ENCODE measurements at regions not wholly inside any gene's neighbourhood (a gene's known extent, or its start where the extent isn't known, plus 50 kb on each side); places are given as distances from the start of the nearest gene placed in this dataset.

DNA sequence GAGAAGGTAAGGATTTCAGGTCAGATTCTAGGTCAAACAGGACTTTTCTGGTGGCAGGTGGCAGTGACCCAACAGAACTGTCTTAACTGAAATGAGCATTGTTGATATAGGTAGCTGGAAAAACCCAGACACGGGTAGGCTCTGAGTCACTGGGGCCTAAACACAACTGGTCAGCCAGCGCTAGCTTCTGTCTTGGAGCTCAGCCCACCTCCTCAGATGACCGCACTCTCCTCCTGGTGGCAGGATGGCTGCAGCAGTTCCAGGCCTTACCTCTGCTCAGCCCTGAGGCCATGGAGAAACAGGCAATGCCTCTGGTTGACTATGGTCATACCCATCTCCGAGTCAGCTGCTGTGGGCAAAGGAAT is 61.1 kb upstream of the GATA2 start:
- no peaks in the 10 kb centered on the region for H3K79me2 ChIP-seq (ENCODE audit: control insufficient read depth, insufficient read depth, low read length)
- H3K4me2 ChIP-seq (replicated peaks; ENCODE audit: low read depth, low read length, poor library complexity, severe bottlenecking): no peak overlapping the region
- Mint-ChIP-seq H3K9me3 (ENCODE audit: insufficient read depth) (no peaks in the 10 kb centered on the region), H3K27me3 (peaks cover 49% of the 10 kb centered on the region), H3K4me1 (peaks cover 6% of the 10 kb centered on the region), H3K4me3 (no peak overlapping the region), H3K27ac (no peak overlapping the region)
- no peak for ATAC-seq (ENCODE audit: low read depth)
- WGBS (ENCODE audit: insufficient coverage): 86% methylated on average over 4 of the region's 4 CpGs
- TF ChIP-seq, protein P1, sequence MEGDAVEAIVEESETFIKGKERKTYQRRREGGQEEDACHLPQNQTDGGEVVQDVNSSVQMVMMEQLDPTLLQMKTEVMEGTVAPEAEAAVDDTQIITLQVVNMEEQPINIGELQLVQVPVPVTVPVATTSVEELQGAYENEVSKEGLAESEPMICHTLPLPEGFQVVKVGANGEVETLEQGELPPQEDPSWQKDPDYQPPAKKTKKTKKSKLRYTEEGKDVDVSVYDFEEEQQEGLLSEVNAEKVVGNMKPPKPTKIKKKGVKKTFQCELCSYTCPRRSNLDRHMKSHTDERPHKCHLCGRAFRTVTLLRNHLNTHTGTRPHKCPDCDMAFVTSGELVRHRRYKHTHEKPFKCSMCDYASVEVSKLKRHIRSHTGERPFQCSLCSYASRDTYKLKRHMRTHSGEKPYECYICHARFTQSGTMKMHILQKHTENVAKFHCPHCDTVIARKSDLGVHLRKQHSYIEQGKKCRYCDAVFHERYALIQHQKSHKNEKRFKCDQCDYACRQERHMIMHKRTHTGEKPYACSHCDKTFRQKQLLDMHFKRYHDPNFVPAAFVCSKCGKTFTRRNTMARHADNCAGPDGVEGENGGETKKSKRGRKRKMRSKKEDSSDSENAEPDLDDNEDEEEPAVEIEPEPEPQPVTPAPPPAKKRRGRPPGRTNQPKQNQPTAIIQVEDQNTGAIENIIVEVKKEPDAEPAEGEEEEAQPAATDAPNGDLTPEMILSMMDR (IDR thresholded peaks at IDR 0.05): no peak
- no peak for TF ChIP-seq EZH2 (IDR thresholded peaks at IDR 0.05; ENCODE audit: borderline replicate concordance, insufficient read depth, low read depth, low read length, poor library complexity, severe bottlenecking)
- peaks cover 0 to 10% (median 0%) of the 10 kb centered on the region in 3 donors for H3K9me3 ChIP-seq (ENCODE audit: control extremely low read depth in 1 of 3, control insufficient read depth in 2 of 3, insufficient read depth in 1 of 3, low read length in 2 of 3)
- no peak overlapping the region for H3K27ac ChIP-seq (ENCODE audit: low read length in 2 of 2)
- H3K27me3 ChIP-seq (replicated peaks in 1 of 4; ENCODE audit: control extremely low read depth in 1 of 4, control insufficient read depth in 3 of 4, insufficient read depth in 4 of 4, low read length in 3 of 4): peaks cover 0 to 35% (median 5%) of the 10 kb centered on the region in 4 experiments
- no peaks in the 10 kb centered on the region for H4K20me1 ChIP-seq (ENCODE audit: control insufficient read depth, insufficient read depth, low read length, poor library complexity, severe bottlenecking)
- ChIA-PET CTCF (no interaction called here), POLR2A (no interaction called here)
- no peak for DNase-seq
- H2AFZ ChIP-seq (ENCODE audit: insufficient read depth, low read depth, low read length, poor library complexity, severe bottlenecking): no peak overlapping the region
- H3K36me3 ChIP-seq (replicated peaks in 1 of 2; ENCODE audit: control extremely low read depth in 1 of 2, control insufficient read depth in 1 of 2, extremely low read depth in 1 of 2, insufficient read depth in 2 of 2, low read length in 1 of 2): no peaks in the 10 kb centered on the region
- no peak overlapping the region for H3K9ac ChIP-seq (ENCODE audit: low read length)
- intact Hi-C loops (cut with micrococcal nuclease): no loop called here
- peaks cover 0 to 2% of the 10 kb centered on the region in 2 donors for H3K4me1 ChIP-seq (ENCODE audit: control insufficient read depth in 2 of 2, insufficient read depth in 2 of 2, low read length in 2 of 2)
- H3K4me3 ChIP-seq (ENCODE audit: control extremely low read depth in 1 of 5, extremely low read depth in 1 of 5, insufficient read depth in 1 of 5, low read depth in 2 of 5, low read length in 4 of 5): no peak overlapping the region

DNA sequence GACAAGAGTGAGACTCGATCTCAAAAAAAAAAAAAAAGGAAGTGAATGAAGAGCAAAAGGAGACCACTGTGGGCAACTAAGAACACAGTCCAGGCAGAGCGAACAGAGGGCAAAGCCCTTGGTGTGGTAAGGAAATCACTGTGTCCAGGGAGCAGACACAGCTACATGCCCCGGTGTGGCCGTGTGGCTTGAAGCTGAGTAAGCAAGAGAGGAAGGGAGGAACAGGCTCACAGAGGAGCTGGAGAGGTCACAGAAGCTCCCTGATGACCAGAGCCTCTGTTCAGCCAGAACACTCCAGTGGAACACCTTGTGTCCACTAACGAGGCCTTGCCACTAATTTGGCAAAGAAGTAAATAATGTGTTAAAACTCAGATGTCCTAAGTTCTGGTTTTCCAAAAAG is 60.6 kb upstream of the GATA2 start:
- H3K4me2 ChIP-seq (replicated peaks; ENCODE audit: low read depth, low read length, poor library complexity, severe bottlenecking): no peak overlapping the region
- no peak overlapping the region for H2AFZ ChIP-seq (ENCODE audit: insufficient read depth, low read depth, low read length, poor library complexity, severe bottlenecking)
- H3K27me3 Mint-ChIP-seq: peaks cover 52% of the 10 kb centered on the region
- peaks cover 0 to 2% of the 10 kb centered on the region in 2 donors for H3K4me1 ChIP-seq (ENCODE audit: control insufficient read depth in 2 of 2, insufficient read depth in 2 of 2, low read length in 2 of 2)
- peaks cover 0 to 10% (median 0%) of the 10 kb centered on the region in 3 donors for H3K9me3 ChIP-seq (ENCODE audit: control extremely low read depth in 1 of 3, control insufficient read depth in 2 of 3, insufficient read depth in 1 of 3, low read length in 2 of 3)
- ChIA-PET POLR2A (no interaction called here), CTCF (no interaction called here)
- no peak overlapping the region for H3K9ac ChIP-seq (ENCODE audit: low read length)
- ATAC-seq (ENCODE audit: low read depth): no peak
- no peak for DNase-seq
- no peak overlapping the region for H3K4me3 ChIP-seq (ENCODE audit: control extremely low read depth in 1 of 5, extremely low read depth in 1 of 5, insufficient read depth in 1 of 5, low read depth in 2 of 5, low read length in 4 of 5)
- H3K27me3 ChIP-seq (replicated peaks in 1 of 4; ENCODE audit: control extremely low read depth in 1 of 4, control insufficient read depth in 3 of 4, insufficient read depth in 4 of 4, low read length in 3 of 4): peaks cover 0 to 35% (median 5%) of the 10 kb centered on the region in 4 experiments
- intact Hi-C loops (cut with micrococcal nuclease): no loop called here
- no peak overlapping the region for H3K27ac Mint-ChIP-seq
- no peak overlapping the region for H3K27ac ChIP-seq (ENCODE audit: low read length in 2 of 2)
- TF ChIP-seq, protein P1 (IDR thresholded peaks at IDR 0.05): no peak
- no peak for TF ChIP-seq EZH2 (IDR thresholded peaks at IDR 0.05; ENCODE audit: borderline replicate concordance, insufficient read depth, low read depth, low read length, poor library complexity, severe bottlenecking)
- 84% methylated on average over 4 of the region's 5 CpGs for WGBS (ENCODE audit: insufficient coverage)
- no peaks in the 10 kb centered on the region for H3K36me3 ChIP-seq (replicated peaks in 1 of 2; ENCODE audit: control extremely low read depth in 1 of 2, control insufficient read depth in 1 of 2, extremely low read depth in 1 of 2, insufficient read depth in 2 of 2, low read length in 1 of 2)
- no peaks in the 10 kb centered on the region for H3K79me2 ChIP-seq (ENCODE audit: control insufficient read depth, insufficient read depth, low read length)
- no peaks in the 10 kb centered on the region for H4K20me1 ChIP-seq (ENCODE audit: control insufficient read depth, insufficient read depth, low read length, poor library complexity, severe bottlenecking)
- H3K4me1 Mint-ChIP-seq: peaks cover 6% of the 10 kb centered on the region
- no peaks in the 10 kb centered on the region for H3K9me3 Mint-ChIP-seq (ENCODE audit: insufficient read depth)
- H3K4me3 Mint-ChIP-seq: no peak overlapping the region
